CD4-positive, alpha-beta T cell treated with Interferon alpha-2 for 1 hour (primary cell): ENCODE measurements at regions not wholly inside any gene's neighbourhood (a gene's known extent, or its start where the extent isn't known, plus 50 kb on each side); places are given as distances from the start of the nearest gene placed in this dataset.

Experiments used
- DNase-seq, 2 donors: peaks; one replicate each; pipeline ENCODE4 v3.0.0-alpha.2; 2020 to 2022

- no peak for DNase-seq
Measured at GRCh38 chr22:26974914-26975803, 317.8 kb downstream of the MIAT start.

GRCh38 chr22:26975865-26976264 is 318.5 kb downstream of the MIAT start:
- DNase-seq = no peak

- DNase-seq = no peak
Measured at GRCh38 chr22:26977741-26978376, 320.5 kb downstream of the MIAT start.

- DNase-seq = no peak
Measured at GRCh38 chr22:26979294-26979693, 321.9 kb downstream of the MIAT start.

- no peak for DNase-seq
Measured at GRCh38 chr22:26981111-26981510, 323.7 kb downstream of the MIAT start.

GRCh38 chr22:26981541-26981940 is 324.2 kb downstream of the MIAT start:
- DNase-seq = no peak

GRCh38 chr22:26983311-26983710 is 325.9 kb downstream of the MIAT start:
- DNase-seq = no peak

- no peak for DNase-seq
Measured at GRCh38 chr22:26985206-26985605, 327.8 kb downstream of the MIAT start.

- no peak for DNase-seq
Measured at GRCh38 chr22:26985931-26986782, 328.8 kb downstream of the MIAT start.

- no peak for DNase-seq
Measured at GRCh38 chr22:26986884-26987283, 329.5 kb downstream of the MIAT start.

GRCh38 chr22:26990503-26991189 is 333.3 kb downstream of the MIAT start:
- no peak for DNase-seq

- no peak for DNase-seq
Measured at GRCh38 chr22:26992556-26992955, 335.2 kb downstream of the MIAT start.

GRCh38 chr22:26993886-26994285 is 336.5 kb downstream of the MIAT start:
- no peak for DNase-seq

GRCh38 chr22:26994801-26995200 is 337.4 kb downstream of the MIAT start:
- DNase-seq = no peak

GRCh38 chr22:26995235-26995634 is 337.8 kb downstream of the MIAT start:
- no peak for DNase-seq

GRCh38 chr22:26996154-26996553 is 338.8 kb downstream of the MIAT start:
- no peak for DNase-seq

GRCh38 chr22:26998129-26998528 is 340.7 kb downstream of the MIAT start:
- no peak for DNase-seq

- DNase-seq = no peak
Measured at GRCh38 chr22:26998716-26999115, 341.3 kb downstream of the MIAT start.

GRCh38 chr22:27003297-27003696 is 345.9 kb downstream of the MIAT start:
- no peak for DNase-seq

GRCh38 chr22:27004434-27004833 is 347.0 kb downstream of the MIAT start:
- DNase-seq = no peak

GRCh38 chr22:27008454-27008853 is 351.1 kb downstream of the MIAT start:
- DNase-seq = no peak

GRCh38 chr22:27011133-27011532 is 353.7 kb downstream of the MIAT start:
- DNase-seq = no peak

- DNase-seq = no peak
Measured at GRCh38 chr22:27011717-27012116, 354.3 kb downstream of the MIAT start.
